NB4 (cell line): ENCODE measurements at regions not wholly inside any gene's neighbourhood (a gene's known extent, or its start where the extent isn't known, plus 50 kb on each side); places are given as distances from the start of the nearest gene placed in this dataset.

ENCODE experiments used
- MYC ChIP-seq: IDR thresholded peaks from 2 replicates; pipeline ENCODE4 v1.6.1; 2011; ENCODE audit warnings: low read depth, low read length
- POLR2A ChIP-seq: IDR thresholded peaks from 2 replicates; pipeline ENCODE4 v1.6.1; 2011; ENCODE audit warnings: mild to moderate bottlenecking; ENCODE audit not compliant: insufficient read length; ENCODE audit errors: extremely low read depth
- TF ChIP-seq, protein P1 (sequence below): IDR thresholded peaks from one replicate; pipeline ENCODE4 v1.5.1; 2012; ENCODE audit warnings: low read depth, low read length

DNA sequence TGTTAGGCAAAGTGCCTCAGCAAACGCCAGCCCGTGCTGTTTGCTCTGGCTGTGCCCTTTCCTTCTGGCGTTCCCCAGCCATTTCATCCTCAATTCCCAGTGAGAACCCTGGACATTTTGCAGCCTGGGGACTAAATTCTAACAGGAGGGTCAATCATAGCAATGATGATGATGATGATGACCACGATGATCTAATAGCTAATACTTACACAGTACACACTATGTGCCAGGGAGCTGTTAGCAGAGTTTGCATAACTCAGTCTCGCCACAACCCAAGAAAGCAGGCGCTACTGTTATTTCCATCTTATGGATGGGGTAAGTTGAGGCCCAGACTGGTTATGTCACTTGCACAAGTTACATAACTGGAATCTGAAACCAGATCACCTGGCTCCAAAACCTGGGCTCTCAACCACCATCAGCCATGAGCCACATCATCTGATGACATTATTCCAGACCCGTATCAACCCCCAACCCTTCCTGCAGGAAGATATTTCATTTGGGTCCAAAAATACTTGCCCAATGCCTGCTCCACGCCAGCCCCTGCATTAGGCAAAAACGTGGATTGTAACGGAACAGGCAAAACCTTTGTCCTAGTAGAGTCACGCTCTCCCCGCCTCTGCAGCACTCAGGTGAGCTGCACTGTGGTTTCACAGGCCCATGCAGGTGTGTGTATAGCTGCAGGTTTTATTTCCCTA lies 132.6 kb upstream of the SERPIND1 start:
- TF ChIP-seq POLR2A = no peak
- TF ChIP-seq, protein P1, sequence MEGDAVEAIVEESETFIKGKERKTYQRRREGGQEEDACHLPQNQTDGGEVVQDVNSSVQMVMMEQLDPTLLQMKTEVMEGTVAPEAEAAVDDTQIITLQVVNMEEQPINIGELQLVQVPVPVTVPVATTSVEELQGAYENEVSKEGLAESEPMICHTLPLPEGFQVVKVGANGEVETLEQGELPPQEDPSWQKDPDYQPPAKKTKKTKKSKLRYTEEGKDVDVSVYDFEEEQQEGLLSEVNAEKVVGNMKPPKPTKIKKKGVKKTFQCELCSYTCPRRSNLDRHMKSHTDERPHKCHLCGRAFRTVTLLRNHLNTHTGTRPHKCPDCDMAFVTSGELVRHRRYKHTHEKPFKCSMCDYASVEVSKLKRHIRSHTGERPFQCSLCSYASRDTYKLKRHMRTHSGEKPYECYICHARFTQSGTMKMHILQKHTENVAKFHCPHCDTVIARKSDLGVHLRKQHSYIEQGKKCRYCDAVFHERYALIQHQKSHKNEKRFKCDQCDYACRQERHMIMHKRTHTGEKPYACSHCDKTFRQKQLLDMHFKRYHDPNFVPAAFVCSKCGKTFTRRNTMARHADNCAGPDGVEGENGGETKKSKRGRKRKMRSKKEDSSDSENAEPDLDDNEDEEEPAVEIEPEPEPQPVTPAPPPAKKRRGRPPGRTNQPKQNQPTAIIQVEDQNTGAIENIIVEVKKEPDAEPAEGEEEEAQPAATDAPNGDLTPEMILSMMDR = no peak
- no peak for TF ChIP-seq MYC
